Duodenal mucosa (tissue), 2 donors: ENCODE measurements at regions not wholly inside any gene's neighbourhood (a gene's known extent, or its start where the extent isn't known, plus 50 kb on each side); places are given as distances from the start of the nearest gene placed in this dataset.

Source experiments
- H3K27ac ChIP-seq: one replicate; pipeline ENCODE4 v1.7.0; 2013; ENCODE audit warnings: low read depth, low read length
- H3K27me3 ChIP-seq, 2 donors: one replicate each; pipeline ENCODE4 v1.7.0; 2013; ENCODE audit warnings: low read length in 2 of 2, control low read depth in 1 of 2; ENCODE audit not compliant: insufficient read depth in 2 of 2, control insufficient read depth in 1 of 2
- H3K36me3 ChIP-seq, 2 donors: one replicate each; pipeline ENCODE4 v1.7.0; 2013; ENCODE audit warnings: low read length in 2 of 2, control low read depth in 1 of 2; ENCODE audit not compliant: insufficient read depth in 2 of 2, control insufficient read depth in 1 of 2
- H3K4me1 ChIP-seq, 2 donors: one replicate each; pipeline ENCODE4 v1.7.0; 2013; ENCODE audit warnings: low read length in 2 of 2, control low read depth in 1 of 2; ENCODE audit not compliant: insufficient read depth in 2 of 2, control insufficient read depth in 1 of 2
- H3K4me3 ChIP-seq, 2 donors: one replicate each; pipeline ENCODE4 v1.7.0; 2013; ENCODE audit warnings: low read length in 2 of 2, low read depth in 1 of 2
- H3K9ac ChIP-seq, 2 donors: one replicate each; pipeline ENCODE4 v1.7.0; 2013; ENCODE audit warnings: low read length in 2 of 2, low read depth in 1 of 2
- H3K9me3 ChIP-seq, 2 donors: one replicate each; pipeline ENCODE4 v1.7.0; 2013; ENCODE audit warnings: low read length in 2 of 2, control low read depth in 1 of 2; ENCODE audit not compliant: control insufficient read depth in 1 of 2

DNA sequence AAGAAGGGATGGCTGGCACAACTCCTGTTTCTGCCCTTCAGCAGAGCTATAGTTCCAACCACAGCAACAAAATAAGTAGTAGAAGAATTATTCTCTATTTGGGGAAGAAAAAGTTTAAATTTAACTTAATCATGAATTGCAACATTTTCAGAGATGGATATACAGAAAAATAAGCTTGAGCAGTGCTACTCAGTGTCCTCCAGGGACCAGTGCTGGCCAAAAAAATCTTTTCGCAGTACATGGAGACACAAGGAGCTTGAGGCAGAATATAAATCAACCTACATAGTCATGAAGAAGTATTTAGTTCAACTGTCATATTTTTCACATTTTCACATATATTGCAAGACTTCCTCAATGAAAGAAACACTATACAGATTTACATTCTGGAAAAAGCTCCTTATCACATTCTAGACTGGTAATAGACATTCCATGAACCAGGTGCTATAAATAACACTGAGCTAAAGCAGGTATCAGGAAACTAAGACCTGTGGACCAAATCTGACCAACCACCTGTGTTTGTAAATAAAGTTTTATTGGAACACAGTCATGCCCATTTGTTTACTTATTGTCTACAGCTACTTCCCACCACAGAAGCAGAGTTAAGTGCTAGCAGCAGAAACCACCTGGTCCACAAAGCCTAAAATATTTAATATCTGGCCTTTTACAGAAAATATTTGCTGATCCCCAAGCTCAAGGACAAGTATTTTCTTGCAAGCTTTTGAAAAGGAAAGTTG lies 101.9 kb downstream of the RGS21 start:
- H3K27ac ChIP-seq: no peak overlapping the region
- no peaks in the 10 kb centered on the region for H3K27me3 ChIP-seq
- no peak overlapping the region for H3K4me3 ChIP-seq
- no peaks in the 10 kb centered on the region for H3K4me1 ChIP-seq
- H3K9me3 ChIP-seq: no peaks in the 10 kb centered on the region
- H3K9ac ChIP-seq: no peak overlapping the region
- no peaks in the 10 kb centered on the region for H3K36me3 ChIP-seq

DNA sequence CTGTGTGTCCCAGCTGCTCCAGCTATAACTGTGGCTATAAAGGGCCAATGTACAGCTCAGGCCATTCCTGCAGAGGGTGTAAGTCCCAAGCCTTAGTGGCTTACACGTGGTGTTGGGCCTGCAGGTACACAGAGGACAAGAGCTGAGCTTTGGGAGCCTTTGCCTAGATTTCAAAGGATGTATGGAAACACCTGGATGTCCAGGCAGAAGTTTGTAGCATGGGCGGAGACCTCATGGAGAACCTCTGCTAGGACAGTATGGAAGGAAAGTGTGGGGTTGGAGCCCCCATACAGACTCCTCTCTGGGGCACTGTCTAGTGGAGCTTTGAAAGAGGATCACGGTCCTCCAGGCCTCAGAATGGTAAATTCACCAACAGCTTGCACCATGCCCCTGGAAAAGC lies 113.9 kb downstream of the RGS21 start:
- Histone ChIP-seq H3K9ac (no peak overlapping the region), H3K27ac (no peak overlapping the region), H3K27me3 (no peaks in the 10 kb centered on the region), H3K4me3 (no peak overlapping the region), H3K4me1 (no peaks in the 10 kb centered on the region), H3K9me3 (peaks cover 7% of the 10 kb centered on the region in 2 donors), H3K36me3 (no peaks in the 10 kb centered on the region)

DNA sequence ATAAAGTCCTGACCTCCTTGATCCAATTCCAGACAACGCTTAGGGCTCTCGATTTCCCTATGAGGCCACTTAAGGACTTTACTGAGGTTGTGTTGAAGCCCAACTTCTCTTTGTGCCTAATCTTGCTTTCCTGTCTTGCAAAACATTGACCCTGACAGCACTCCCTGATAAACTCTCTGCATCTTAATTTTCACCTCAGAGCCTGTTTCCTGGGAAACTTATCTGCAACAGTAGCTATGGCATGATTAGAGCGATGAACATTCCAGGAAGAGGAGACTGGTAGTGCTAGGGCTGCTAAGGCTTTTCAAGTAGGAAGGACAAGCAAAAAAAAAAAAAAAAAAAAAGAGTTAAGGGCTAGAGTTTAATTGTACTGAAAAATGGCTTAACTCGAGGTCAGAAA lies 118.9 kb downstream of the RGS21 start:
- H3K27me3 ChIP-seq: no peaks in the 10 kb centered on the region
- H3K4me3 ChIP-seq: no peak overlapping the region
- H3K36me3 ChIP-seq: no peaks in the 10 kb centered on the region
- peaks cover 2 to 7% of the 10 kb centered on the region in 2 donors for H3K9me3 ChIP-seq
- no peak overlapping the region for H3K9ac ChIP-seq
- no peaks in the 10 kb centered on the region for H3K4me1 ChIP-seq
- H3K27ac ChIP-seq: no peak overlapping the region

DNA sequence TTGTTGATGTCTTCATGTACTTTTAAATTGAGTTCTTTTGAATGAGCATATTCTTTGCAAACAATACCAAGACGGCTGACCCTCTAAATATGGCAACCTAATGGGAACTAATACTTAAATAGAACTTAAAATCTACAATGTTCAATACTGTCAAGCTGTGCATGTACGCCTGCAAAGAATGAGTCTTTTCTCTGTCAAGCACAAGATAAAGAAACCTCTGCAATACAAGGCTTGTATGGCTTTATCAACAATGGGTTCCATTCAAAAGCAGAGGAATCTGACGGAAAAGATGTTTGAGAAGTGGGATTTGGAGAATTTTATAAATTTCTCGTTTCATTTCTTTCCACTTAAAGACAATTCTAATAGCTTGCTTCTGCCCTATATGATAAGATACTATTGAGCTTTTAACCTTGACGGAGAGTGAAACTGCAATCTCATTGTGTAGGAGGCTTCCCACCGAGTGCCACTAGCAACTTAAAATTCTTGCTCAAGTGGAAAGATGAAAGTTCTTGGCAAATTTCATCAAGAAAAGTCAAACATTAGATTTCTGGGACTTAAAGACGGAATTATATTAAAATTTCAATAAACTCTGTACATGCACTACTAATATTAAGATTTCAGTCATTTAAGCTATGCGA lies 119.8 kb downstream of the RGS21 start:
- Histone ChIP-seq H3K9ac (no peak overlapping the region), H3K36me3 (no peaks in the 10 kb centered on the region), H3K4me1 (no peaks in the 10 kb centered on the region), H3K27ac (no peak overlapping the region), H3K4me3 (no peak overlapping the region), H3K9me3 (no peaks in the 10 kb centered on the region), H3K27me3 (no peaks in the 10 kb centered on the region)

DNA sequence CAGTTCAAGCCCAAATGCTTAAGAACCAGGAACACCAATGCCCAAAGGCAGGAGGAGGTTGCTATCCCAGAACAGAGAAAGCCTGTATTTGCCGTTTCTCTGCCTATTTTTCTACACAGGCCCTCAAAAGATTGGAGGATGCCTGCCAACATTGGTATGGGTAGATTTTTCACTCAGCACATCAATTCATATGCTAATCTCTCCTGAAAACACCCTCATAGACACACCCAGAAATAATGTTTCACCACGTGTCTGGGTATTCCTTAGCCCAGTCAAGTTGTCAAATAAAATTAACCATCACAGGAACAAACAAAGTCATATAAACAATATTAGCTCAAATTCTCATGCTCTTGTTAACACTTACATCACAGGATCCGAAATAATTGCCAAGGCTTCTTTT lies 121.9 kb downstream of the RGS21 start:
- Histone ChIP-seq H3K36me3 (no peaks in the 10 kb centered on the region), H3K9ac (no peak overlapping the region)

DNA sequence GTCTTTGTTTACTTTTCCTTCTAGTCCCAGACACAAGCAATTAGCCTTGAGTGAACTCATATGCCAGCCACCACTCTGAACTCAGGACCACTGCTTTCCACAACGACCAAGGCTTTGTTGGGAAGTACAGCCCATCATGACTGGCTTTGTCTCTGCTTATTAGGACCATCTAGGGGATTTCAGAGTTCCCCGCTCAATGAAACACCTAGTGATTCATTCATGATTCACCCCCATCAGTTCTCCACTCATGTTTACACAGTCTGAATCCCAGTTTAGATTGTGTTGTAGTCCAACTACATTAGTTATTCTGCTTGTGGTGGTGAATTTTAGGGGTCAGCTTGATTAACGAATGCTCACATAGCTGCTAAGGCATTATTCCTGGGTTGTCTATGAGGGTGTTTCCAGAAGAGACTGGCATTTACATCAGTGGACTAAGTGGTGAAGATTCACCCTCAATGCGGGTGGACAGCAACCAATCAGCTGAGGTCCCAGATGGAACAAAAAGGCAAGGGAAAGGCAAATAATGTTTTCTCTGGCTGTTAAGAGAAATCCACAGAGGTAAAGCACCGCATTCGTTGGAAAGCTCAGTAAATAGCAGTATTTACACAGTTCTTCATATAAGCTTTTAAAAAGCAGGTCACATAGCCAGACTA lies 122.7 kb downstream of the RGS21 start:
- Histone ChIP-seq H3K4me1 (no peaks in the 10 kb centered on the region), H3K9me3 (no peaks in the 10 kb centered on the region), H3K36me3 (no peaks in the 10 kb centered on the region), H3K4me3 (no peak overlapping the region), H3K27me3 (no peaks in the 10 kb centered on the region), H3K9ac (no peak overlapping the region), H3K27ac (no peak overlapping the region)

More for the DNA sequence above, 121.9 kb downstream of the RGS21 start:
- no peaks in the 10 kb centered on the region for H3K4me1 ChIP-seq
- H3K9me3 ChIP-seq: no peaks in the 10 kb centered on the region
- no peak overlapping the region for H3K4me3 ChIP-seq
- H3K27me3 ChIP-seq: no peaks in the 10 kb centered on the region
- no peak overlapping the region for H3K27ac ChIP-seq

DNA sequence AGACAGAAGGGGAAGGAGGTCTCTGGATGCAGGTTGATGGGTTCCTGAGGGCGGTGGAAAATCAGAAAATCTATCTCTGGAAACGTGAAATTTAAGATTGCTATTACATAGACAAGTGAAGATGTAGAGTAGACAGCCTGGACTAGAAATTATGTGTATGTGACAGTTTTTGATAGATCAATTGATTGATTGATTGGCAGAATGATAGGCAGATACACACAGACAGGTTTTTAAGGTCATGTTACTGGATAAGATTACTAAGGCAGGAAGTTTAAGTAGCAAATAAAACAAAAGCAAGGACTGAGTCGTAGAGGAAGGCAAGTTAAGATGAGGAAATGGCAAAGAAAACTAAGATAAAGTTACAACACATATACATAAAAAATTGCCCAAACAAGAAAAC lies 124.7 kb downstream of the RGS21 start:
- H3K36me3 ChIP-seq: no peaks in the 10 kb centered on the region
- H3K9ac ChIP-seq: no peak overlapping the region
- H3K4me3 ChIP-seq: no peak overlapping the region
- no peaks in the 10 kb centered on the region for H3K4me1 ChIP-seq
- H3K27ac ChIP-seq: no peak overlapping the region
- H3K9me3 ChIP-seq: no peaks in the 10 kb centered on the region
- H3K27me3 ChIP-seq: no peaks in the 10 kb centered on the region

DNA sequence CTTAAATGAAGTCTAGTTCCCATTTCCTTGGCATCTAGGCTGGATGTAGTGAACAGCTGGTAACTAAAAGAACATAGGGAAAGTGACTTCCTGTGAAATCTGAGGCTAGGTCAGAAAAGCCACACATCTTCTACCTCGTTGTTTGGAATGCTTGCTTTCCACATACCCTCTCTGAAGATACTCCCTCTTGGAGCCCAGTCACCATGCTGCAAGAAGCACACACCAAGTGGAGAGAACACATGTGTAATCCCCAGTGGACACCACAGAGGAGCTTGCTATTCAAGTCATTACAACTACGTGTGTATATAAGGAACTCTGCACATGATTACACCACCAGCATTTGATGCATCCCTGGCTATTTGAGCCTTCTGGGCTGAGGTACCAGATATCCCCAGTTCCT lies 125.9 kb downstream of the RGS21 start:
- Histone ChIP-seq H3K27ac (no peak overlapping the region), H3K4me3 (no peak overlapping the region), H3K9me3 (no peaks in the 10 kb centered on the region), H3K9ac (no peak overlapping the region), H3K36me3 (no peaks in the 10 kb centered on the region), H3K27me3 (no peaks in the 10 kb centered on the region), H3K4me1 (no peaks in the 10 kb centered on the region)

DNA sequence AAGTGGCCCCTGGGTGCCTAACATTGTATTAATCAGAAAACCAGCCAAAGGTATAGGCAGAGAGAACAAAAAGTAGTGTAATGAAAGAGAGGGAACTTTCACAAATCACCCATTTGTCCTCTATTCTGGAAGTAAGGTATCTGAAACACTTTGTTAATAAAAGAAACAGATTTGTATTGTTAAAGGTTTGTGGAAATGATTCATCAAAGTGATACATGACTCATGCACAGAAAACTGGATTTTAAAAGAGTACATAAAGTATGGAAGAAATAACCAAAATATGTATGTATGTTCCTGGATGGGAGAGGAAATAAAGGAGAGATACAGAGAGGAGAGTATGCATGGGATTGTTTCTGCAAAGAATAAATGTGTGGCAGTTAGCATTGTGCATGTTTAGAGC lies 126.8 kb downstream of the RGS21 start:
- no peaks in the 10 kb centered on the region for H3K27me3 ChIP-seq
- H3K9me3 ChIP-seq: no peaks in the 10 kb centered on the region
- H3K4me1 ChIP-seq: no peaks in the 10 kb centered on the region
- no peak overlapping the region for H3K9ac ChIP-seq
- H3K36me3 ChIP-seq: no peaks in the 10 kb centered on the region
- no peak overlapping the region for H3K27ac ChIP-seq
- H3K4me3 ChIP-seq: no peak overlapping the region

DNA sequence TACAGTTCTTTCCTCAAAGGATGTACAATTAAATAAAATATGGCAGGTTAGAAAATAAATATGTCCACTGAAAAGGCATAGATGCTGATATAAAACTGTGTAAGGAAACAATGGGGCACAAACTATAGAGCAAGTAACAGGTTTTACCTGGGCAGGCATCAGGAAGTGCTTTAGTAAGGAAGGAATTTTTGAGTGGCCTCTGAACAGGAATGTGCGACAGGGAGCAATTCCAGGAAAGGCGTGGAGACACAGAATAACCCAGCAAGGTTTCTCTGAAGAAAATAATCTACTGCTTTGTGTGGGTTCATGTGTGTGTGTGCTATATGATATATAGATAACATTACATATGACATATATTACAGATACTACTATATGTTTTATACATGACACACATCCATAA lies 128.4 kb downstream of the RGS21 start:
- no peaks in the 10 kb centered on the region for H3K36me3 ChIP-seq
- no peaks in the 10 kb centered on the region for H3K9me3 ChIP-seq
- H3K9ac ChIP-seq: no peak overlapping the region
- no peak overlapping the region for H3K27ac ChIP-seq
- no peaks in the 10 kb centered on the region for H3K27me3 ChIP-seq
- no peaks in the 10 kb centered on the region for H3K4me1 ChIP-seq
- no peak overlapping the region for H3K4me3 ChIP-seq
